ENCODE measurements at regions not wholly inside any gene's neighbourhood (a gene's known extent, or its start where the extent isn't known, plus 50 kb on each side); places are given as distances from the start of the nearest gene placed in this dataset.

DNA sequence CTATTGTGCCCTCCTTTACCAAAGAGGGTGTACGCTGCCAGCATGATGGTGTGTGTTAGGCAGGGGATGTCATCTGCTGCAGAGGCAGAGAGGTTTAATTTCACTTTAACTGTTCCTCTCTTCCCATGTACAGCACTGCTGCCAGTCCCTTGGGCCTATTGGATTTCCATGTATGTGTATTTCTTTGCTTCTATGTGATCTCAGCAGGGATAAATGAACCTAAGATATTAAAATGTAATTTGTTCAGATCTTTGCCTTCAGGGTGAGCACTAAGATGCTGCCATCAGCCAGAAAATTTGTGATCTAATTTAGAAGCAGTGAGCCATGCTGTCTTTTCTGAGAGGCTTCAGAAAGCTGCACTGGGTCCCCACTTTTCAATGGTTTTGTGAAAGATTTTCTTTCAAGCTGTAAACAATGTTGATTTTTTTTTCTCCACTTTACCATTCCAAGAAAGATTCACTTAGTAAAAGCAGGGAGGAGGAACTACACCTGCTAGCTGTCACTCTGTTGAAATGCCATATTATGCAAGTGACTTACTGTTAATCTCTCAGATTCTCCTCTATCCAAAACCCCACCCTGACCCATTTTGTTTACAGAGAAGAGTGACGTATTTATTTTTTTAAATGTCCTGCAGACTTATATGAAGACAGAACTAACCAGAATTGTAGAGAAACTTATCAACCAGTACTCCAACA is 261.9 kb downstream of the TBL1XR1 start:
- no peak overlapping the region for H3K4me3 ChIP-seq (ENCODE audit: low read depth, low read length)
- no peak overlapping the region for H3K4me2 ChIP-seq (ENCODE audit: low read length)
- H3K36me3 ChIP-seq (ENCODE audit: control insufficient read depth, insufficient read depth, low read length) = no peaks in the 10 kb centered on the region
- H3K9ac ChIP-seq = no peak overlapping the region
- no peaks in the 10 kb centered on the region for H3K27me3 ChIP-seq (ENCODE audit: control insufficient read depth, insufficient read depth, low read length)
- TF ChIP-seq, protein P1, sequence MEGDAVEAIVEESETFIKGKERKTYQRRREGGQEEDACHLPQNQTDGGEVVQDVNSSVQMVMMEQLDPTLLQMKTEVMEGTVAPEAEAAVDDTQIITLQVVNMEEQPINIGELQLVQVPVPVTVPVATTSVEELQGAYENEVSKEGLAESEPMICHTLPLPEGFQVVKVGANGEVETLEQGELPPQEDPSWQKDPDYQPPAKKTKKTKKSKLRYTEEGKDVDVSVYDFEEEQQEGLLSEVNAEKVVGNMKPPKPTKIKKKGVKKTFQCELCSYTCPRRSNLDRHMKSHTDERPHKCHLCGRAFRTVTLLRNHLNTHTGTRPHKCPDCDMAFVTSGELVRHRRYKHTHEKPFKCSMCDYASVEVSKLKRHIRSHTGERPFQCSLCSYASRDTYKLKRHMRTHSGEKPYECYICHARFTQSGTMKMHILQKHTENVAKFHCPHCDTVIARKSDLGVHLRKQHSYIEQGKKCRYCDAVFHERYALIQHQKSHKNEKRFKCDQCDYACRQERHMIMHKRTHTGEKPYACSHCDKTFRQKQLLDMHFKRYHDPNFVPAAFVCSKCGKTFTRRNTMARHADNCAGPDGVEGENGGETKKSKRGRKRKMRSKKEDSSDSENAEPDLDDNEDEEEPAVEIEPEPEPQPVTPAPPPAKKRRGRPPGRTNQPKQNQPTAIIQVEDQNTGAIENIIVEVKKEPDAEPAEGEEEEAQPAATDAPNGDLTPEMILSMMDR (IDR thresholded peaks at IDR 0.05) = no peak
- H3K27ac ChIP-seq = no peak overlapping the region
- no peaks in the 10 kb centered on the region for H3K79me2 ChIP-seq
- H3K9me3 ChIP-seq (ENCODE audit: control insufficient read depth, low read length) = no peaks in the 10 kb centered on the region
- no peak overlapping the region for H2AFZ ChIP-seq
- no peaks in the 10 kb centered on the region for H3K4me1 ChIP-seq

DNA sequence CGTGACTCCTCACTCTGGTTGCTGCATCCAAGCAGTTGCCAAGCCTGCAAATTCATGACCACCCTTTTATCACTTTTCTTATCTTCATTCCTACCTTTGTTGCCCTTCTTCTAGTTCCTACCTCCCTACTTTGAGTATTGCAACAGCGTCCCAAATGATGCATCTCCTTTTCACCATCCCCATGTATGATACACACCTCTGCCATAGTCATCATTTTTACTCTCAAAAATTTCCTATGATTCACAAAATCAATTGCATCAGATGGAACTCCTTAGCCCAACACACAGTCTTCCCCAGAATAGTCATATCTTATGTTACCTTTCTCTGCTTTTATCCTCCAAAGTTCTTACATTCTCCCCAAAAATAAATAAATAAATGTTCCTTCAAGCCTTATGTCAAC is 262.6 kb downstream of the TBL1XR1 start:
- no peak overlapping the region for H2AFZ ChIP-seq
- H3K9me3 ChIP-seq (ENCODE audit: control insufficient read depth, low read length) = no peaks in the 10 kb centered on the region
- H3K27ac ChIP-seq = no peak overlapping the region
- no peaks in the 10 kb centered on the region for H3K4me1 ChIP-seq
- H3K36me3 ChIP-seq (ENCODE audit: control insufficient read depth, insufficient read depth, low read length) = no peaks in the 10 kb centered on the region
- TF ChIP-seq, protein P1 (IDR thresholded peaks at IDR 0.05) = no peak
- no peak overlapping the region for H3K4me3 ChIP-seq (ENCODE audit: low read depth, low read length)
- H3K27me3 ChIP-seq (ENCODE audit: control insufficient read depth, insufficient read depth, low read length) = no peaks in the 10 kb centered on the region
- H3K4me2 ChIP-seq (ENCODE audit: low read length) = no peak overlapping the region
- H3K79me2 ChIP-seq = no peaks in the 10 kb centered on the region
- no peak overlapping the region for H3K9ac ChIP-seq

DNA sequence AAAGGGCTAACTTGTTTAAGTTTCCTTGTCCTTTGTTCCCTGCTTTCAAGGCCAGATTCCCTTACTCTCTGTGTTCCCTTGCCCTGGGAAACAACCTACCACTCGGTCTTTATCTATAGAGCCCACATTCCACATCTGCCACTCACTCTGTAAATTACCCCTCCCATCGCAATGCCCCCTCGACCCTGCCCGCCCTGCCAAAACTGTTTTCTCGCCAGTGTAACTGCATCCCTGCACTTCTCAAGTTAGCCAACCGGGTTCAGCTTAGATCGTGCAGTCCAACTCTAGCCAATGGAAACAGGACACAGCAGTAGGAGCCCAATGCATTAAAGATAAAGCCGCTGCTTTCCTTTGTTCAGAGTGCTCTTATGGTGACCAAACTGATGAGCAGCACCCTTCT is 263.6 kb downstream of the TBL1XR1 start:
- Histone ChIP-seq H3K9ac (no peak overlapping the region), H3K4me2 (ENCODE audit: low read length) (no peak overlapping the region), H3K9me3 (ENCODE audit: control insufficient read depth, low read length) (no peaks in the 10 kb centered on the region), H3K27me3 (ENCODE audit: control insufficient read depth, insufficient read depth, low read length) (no peaks in the 10 kb centered on the region), H2AFZ (no peak overlapping the region), H3K79me2 (no peaks in the 10 kb centered on the region), H3K36me3 (ENCODE audit: control insufficient read depth, insufficient read depth, low read length) (no peaks in the 10 kb centered on the region), H3K4me1 (no peaks in the 10 kb centered on the region), H3K4me3 (ENCODE audit: low read depth, low read length) (no peak overlapping the region), H3K27ac (no peak overlapping the region)
- TF ChIP-seq, protein P1 (IDR thresholded peaks at IDR 0.05) = no peak

DNA sequence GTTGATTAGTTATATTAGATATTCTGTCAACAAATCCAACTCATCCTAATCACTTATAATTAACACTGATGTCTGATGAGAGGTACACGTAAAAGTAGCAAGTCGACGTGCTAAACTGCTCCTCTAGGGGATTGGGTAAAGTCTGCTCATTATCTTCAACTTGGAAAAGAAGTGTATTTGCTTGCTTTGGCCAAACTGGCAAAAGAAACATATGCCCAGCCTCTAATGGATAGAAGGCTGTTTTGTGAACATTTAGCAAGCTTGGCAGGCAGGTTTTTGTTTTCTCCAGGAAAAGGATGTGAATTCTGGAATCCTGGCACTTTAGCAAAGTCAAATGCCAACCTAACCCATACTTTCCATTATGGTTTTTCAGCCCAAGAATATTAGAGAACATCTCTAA is 264.8 kb downstream of the TBL1XR1 start:
- no peak overlapping the region for H3K4me3 ChIP-seq (ENCODE audit: low read depth, low read length)
- no peaks in the 10 kb centered on the region for H3K36me3 ChIP-seq (ENCODE audit: control insufficient read depth, insufficient read depth, low read length)
- H3K79me2 ChIP-seq = no peaks in the 10 kb centered on the region

More for the DNA sequence above, 264.8 kb downstream of the TBL1XR1 start:
- Histone ChIP-seq H3K9me3 (ENCODE audit: control insufficient read depth, low read length) (no peaks in the 10 kb centered on the region), H3K9ac (no peak overlapping the region), H3K27ac (no peak overlapping the region), H3K27me3 (ENCODE audit: control insufficient read depth, insufficient read depth, low read length) (no peaks in the 10 kb centered on the region), H2AFZ (no peak overlapping the region), H3K4me2 (ENCODE audit: low read length) (no peak overlapping the region), H3K4me1 (no peaks in the 10 kb centered on the region)
- TF ChIP-seq, protein P1 (IDR thresholded peaks at IDR 0.05) = no peak

Data from parathyroid adenoma (tissue), 2 donors.